Esophagus squamous epithelium (tissue), 5 donors: ENCODE measurements at regions not wholly inside any gene's neighbourhood (a gene's known extent, or its start where the extent isn't known, plus 50 kb on each side); places are given as distances from the start of the nearest gene placed in this dataset.

Source experiments
- DNase-seq: peaks from one replicate; lab custom pipeline; 2025; lab: John Stamatoyannopoulos, UW
- H3K27ac ChIP-seq, 4 donors: fragments of 200-600 bp; sonication (generic); one replicate each; pipeline ENCODE4 v1.5.1; 2016 to 2019; ENCODE audit warnings: mild to moderate bottlenecking in 1 of 4
- H3K27me3 ChIP-seq, 4 donors: fragments of 200-600 bp; sonication (generic); 1 replicate in 3 of 4; 2 replicates in 1 of 4; pipeline versions ENCODE4 v1.5.1 to v1.6.0; 2017 to 2021; ENCODE audit warnings: antibody characterized with exemption in 1 of 4
- H3K36me3 ChIP-seq, 3 donors: fragments of 200-600 bp; sonication (generic); one replicate each; pipeline ENCODE4 v1.5.1; 2016 to 2019
- H3K4me1 ChIP-seq, 3 donors: fragments of 200-600 bp; sonication (generic); one replicate each; pipeline ENCODE4 v1.5.1; 2017 to 2019
- H3K4me3 ChIP-seq, 4 donors: fragments of 200-600 bp; sonication (generic); 1 replicate in 3 of 4; 2 replicates in 1 of 4; pipeline ENCODE4 v1.5.1; 2016 to 2019; ENCODE audit warnings: mild to moderate bottlenecking in 2 of 4, moderate library complexity in 1 of 4
- H3K9me3 ChIP-seq, 3 donors: fragments of 200-600 bp; sonication (generic); one replicate each; pipeline ENCODE4 v1.5.1; 2016 to 2019
- POLR2A ChIP-seq, 4 donors: fragments of 450-650 bp; IDR thresholded peaks; one replicate each; pipeline ENCODE4 v1.6.1; 2017; ENCODE audit warnings: antibody characterized with exemption in 4 of 4, mild to moderate bottlenecking in 4 of 4, moderate library complexity in 3 of 4
- WGBS, 2 donors: methylation state at CpG; one replicate each; pipeline ENCODE4 v1.1.5; 2018; 5-methylcytosine and 5-hydroxymethylcytosine counted together
- intact Hi-C: fragments of 100-400 bp; cut with DNase I; formaldehyde crosslinking; loops from one replicate; pipeline ENCODE4 v1.15.0; 2022
- TF ChIP-seq, protein P1 (sequence below), 6 experiments: fragments of 450-650 bp in 4 of 6; fragments of 200-600 bp in 2 of 6; sonication (generic) in 2 of 6; IDR thresholded peaks; one replicate each; pipeline ENCODE4 v1.5.1; 2016 to 2019; ENCODE audit warnings: antibody characterized with exemption in 6 of 6, mild to moderate bottlenecking in 4 of 6, moderate library complexity in 4 of 6
- donor health status: DM: yes; HTN: yes; CAD: no.

DNA sequence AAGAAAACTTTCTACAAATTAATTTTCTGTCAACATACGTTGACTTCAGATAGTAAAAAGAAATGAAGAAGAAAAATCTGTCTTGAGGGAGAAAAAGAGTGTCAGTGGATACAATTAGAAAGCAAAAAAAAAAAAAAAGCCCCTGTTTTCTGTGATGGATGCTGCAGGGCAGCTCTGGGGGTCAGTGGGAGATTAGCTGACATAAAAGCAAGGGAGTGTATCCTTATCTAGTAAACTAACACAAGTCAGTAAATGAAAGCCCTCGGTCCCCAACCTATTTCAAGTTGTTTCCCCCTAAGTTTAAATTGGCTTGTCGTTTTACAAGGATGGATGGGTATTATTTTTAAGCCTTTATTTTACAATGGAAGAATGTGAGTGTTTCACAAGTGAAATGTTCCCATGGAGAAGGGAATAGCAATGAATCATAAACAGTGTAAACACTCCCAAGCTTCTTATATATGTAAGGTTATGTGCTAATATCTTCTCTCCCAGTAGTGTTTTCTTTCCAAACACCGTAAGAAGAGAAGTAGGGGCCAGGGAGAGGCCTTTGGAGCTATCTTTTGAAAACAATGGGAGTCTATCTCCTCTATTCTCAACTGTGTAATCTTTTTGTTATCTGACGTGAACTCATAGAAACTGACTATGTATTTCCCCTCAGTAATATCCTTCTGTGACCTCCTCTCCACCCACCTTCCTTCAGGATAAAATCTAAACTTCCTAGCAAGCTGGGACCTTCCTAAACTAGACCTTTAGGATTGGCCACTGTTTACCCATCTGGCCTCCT is 347.7 kb downstream of the FBXO8 start:
- no peak for TF ChIP-seq POLR2A (IDR thresholded peaks at IDR 0.05)
- no peaks in the 10 kb centered on the region for H3K27me3 ChIP-seq
- no peak overlapping the region for H3K4me3 ChIP-seq
- whole genome bisulfite sequencing, 2 donors: 22 to 36% methylated on average over 5 of the region's 5 CpGs
- no peak overlapping the region for H3K27ac ChIP-seq
- intact Hi-C loops: no loop called here
- no peaks in the 10 kb centered on the region for H3K9me3 ChIP-seq
- H3K36me3 ChIP-seq: no peaks in the 10 kb centered on the region
- H3K4me1 ChIP-seq: no peaks in the 10 kb centered on the region
- no peak for DNase-seq

DNA sequence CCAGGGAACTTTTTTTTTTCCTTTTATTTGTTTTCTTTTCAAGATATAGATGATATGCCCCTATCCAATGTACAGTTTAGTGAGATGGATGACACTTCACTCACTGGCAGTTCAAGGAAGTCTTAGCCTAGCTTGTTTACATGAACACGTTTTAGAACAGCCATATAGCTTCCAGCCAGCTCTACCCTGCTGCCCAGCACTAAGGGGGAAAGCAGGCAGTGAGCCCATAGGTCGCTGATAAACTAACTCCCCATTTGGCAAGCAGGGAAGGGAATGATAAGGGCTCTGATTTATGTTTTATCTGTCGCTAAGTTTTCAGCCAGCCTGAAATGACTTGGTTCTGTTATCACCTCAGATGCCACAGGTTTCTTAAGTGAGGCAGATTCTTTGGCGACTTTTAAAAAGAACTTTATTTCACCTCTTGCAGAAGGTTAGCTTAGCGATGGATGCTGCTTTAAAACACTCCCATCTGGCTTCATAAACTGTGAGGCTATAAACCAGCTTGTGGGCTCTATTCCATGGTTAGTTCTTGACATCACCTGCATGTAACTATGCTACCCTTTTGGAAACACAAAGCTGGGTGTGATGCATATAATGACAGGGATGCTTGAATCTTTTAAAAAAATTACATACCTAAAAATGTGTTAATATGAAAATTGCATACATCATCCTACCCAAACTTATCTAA is 348.4 kb downstream of the FBXO8 start:
- H3K27ac ChIP-seq: no peak overlapping the region
- H3K4me1 ChIP-seq: no peaks in the 10 kb centered on the region
- no peak overlapping the region for H3K4me3 ChIP-seq
- no peaks in the 10 kb centered on the region for H3K9me3 ChIP-seq
- intact Hi-C loops: no loop called here
- 17 to 18% methylated on average over 5 of the region's 5 CpGs for WGBS, 2 donors
- TF ChIP-seq, protein P1, sequence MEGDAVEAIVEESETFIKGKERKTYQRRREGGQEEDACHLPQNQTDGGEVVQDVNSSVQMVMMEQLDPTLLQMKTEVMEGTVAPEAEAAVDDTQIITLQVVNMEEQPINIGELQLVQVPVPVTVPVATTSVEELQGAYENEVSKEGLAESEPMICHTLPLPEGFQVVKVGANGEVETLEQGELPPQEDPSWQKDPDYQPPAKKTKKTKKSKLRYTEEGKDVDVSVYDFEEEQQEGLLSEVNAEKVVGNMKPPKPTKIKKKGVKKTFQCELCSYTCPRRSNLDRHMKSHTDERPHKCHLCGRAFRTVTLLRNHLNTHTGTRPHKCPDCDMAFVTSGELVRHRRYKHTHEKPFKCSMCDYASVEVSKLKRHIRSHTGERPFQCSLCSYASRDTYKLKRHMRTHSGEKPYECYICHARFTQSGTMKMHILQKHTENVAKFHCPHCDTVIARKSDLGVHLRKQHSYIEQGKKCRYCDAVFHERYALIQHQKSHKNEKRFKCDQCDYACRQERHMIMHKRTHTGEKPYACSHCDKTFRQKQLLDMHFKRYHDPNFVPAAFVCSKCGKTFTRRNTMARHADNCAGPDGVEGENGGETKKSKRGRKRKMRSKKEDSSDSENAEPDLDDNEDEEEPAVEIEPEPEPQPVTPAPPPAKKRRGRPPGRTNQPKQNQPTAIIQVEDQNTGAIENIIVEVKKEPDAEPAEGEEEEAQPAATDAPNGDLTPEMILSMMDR (IDR thresholded peaks at IDR 0.05): no peak
- TF ChIP-seq POLR2A (IDR thresholded peaks at IDR 0.05): no peak
- no peaks in the 10 kb centered on the region for H3K27me3 ChIP-seq
- no peaks in the 10 kb centered on the region for H3K36me3 ChIP-seq
- no peak for DNase-seq

DNA sequence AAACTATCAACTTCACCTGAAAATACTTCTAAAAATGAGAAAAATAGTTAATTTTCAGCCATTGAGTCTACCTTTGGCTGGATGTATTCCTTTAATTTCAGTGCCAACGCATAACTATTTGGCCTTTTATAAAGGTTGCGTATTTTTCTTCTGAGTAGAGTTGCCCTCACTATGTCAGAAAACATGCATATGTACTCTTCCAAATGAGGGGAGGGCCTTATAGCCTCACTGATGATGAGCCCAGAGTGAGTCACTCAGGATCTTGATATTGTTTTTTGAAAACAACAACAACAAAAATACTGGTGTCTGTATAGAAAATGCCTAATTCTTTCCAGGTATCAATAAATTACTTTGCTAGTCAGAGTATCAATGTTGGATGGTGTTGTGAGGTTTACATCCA is 349.3 kb downstream of the FBXO8 start:
- no peak overlapping the region for H3K4me3 ChIP-seq
- no peak for TF ChIP-seq POLR2A (IDR thresholded peaks at IDR 0.05)
- TF ChIP-seq, protein P1 (IDR thresholded peaks at IDR 0.05): no peak
- intact Hi-C loops: no loop called here
- H3K27me3 ChIP-seq: no peaks in the 10 kb centered on the region
- H3K4me1 ChIP-seq: no peaks in the 10 kb centered on the region
- no peak overlapping the region for H3K27ac ChIP-seq
- no peaks in the 10 kb centered on the region for H3K9me3 ChIP-seq
- no peak for DNase-seq
- no peaks in the 10 kb centered on the region for H3K36me3 ChIP-seq
- WGBS, 2 donors: 70 to 72% methylated on average over 2 of the region's 2 CpGs

DNA sequence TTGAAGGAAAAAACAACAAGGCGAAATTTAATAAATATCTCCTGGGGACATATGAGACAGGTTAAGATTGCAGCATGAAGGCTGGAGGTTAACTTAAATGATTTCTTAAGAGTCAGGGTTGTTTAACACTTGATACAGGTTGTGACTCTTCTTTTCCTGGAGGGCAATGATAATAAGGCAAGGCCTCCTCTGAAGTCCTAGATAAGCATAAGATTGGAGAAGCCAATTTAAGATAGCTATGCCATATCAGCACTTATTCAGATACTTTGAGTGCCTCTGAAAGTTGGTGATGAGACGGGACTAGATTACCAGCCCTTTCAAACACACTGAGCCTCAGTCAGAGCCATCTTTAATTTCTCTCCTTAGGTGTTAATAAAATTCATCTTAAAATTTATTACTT is 350.8 kb downstream of the FBXO8 start:
- WGBS, 2 donors: 69 to 73% methylated on average over 2 of the region's 2 CpGs
- no peak for DNase-seq
- Histone ChIP-seq H3K4me3 (no peak overlapping the region), H3K9me3 (no peaks in the 10 kb centered on the region), H3K4me1 (no peaks in the 10 kb centered on the region), H3K27ac (no peak overlapping the region), H3K36me3 (no peaks in the 10 kb centered on the region), H3K27me3 (no peaks in the 10 kb centered on the region)
- no peak for TF ChIP-seq POLR2A (IDR thresholded peaks at IDR 0.05)
- TF ChIP-seq, protein P1 (IDR thresholded peaks at IDR 0.05): no peak
- intact Hi-C loops: no loop called here

DNA sequence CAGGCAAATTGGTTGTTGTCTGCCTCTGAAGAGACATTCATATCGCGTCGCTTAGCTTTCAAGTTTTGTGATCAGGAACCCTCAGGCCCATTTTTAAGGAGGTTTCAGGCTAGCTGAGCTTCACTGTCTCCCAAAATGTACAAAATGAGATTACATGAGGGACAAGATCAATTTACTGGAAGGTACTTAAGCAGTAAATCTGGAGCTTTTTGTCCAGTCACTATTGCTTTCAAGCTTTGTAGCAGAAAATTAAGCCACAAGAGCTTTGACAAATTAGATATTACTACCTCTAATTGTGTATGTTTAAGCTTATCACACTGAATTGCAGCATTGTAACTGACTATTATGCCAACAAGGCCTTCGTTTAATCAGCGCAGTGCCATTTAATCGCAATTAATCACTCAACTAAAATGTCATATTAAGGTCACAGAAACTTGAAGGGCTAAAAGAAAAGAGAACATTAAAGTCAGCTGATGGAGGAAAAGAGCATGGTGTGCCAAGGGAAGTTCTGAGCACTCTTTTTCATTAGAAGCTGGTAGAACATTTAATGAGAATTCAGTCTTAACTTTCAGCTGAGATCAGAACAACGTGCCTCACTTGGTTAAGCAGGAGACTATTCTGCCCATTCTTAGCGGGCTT is 353.0 kb downstream of the FBXO8 start:
- no peak overlapping the region for H3K27ac ChIP-seq
- no peak overlapping the region for H3K4me3 ChIP-seq
- H3K9me3 ChIP-seq: no peaks in the 10 kb centered on the region
- TF ChIP-seq, protein P1 (IDR thresholded peaks at IDR 0.05): no peak
- no peak for TF ChIP-seq POLR2A (IDR thresholded peaks at IDR 0.05)
- 53 to 73% methylated on average over 8 of the region's 8 CpGs for WGBS, 2 donors
- no peaks in the 10 kb centered on the region for H3K4me1 ChIP-seq
- no peak for DNase-seq
- intact Hi-C loops: no loop called here
- no peaks in the 10 kb centered on the region for H3K36me3 ChIP-seq
- no peaks in the 10 kb centered on the region for H3K27me3 ChIP-seq
